Karpas-422 (cell line): ENCODE measurements at regions not wholly inside any gene's neighbourhood (a gene's known extent, or its start where the extent isn't known, plus 50 kb on each side); places are given as distances from the start of the nearest gene placed in this dataset.

Source experiments
- DNase-seq: peaks from one replicate; pipeline ENCODE4 v3.0.0-alpha.2; 2015
- H2AFZ ChIP-seq: fragments of 200-600 bp; sonication (generic); 2 replicates; pipeline ENCODE4 v1.6.1; 2014; ENCODE audit warnings: antibody characterized with exemption, low read length, mixed read lengths
- H3K27ac ChIP-seq: fragments of 200-600 bp; sonication (generic); 2 replicates; pipeline ENCODE4 v1.5.1; 2014; ENCODE audit warnings: mild to moderate bottlenecking, low read length, moderate library complexity
- H3K27me3 ChIP-seq: fragments of 200-600 bp; sonication (generic); 2 replicates; pipeline ENCODE4 v1.6.1; 2014; ENCODE audit warnings: low read length, mixed read lengths
- H3K36me3 ChIP-seq: fragments of 200-600 bp; sonication (generic); 2 replicates; pipeline ENCODE4 v1.6.1; 2014; ENCODE audit warnings: low read length, mixed read lengths; ENCODE audit not compliant: insufficient read depth
- H3K4me1 ChIP-seq: fragments of 200-600 bp; sonication (generic); 2 replicates; pipeline ENCODE4 v1.6.1; 2014; ENCODE audit warnings: mild to moderate bottlenecking, low read length, mixed read lengths
- H3K4me2 ChIP-seq: fragments of 200-600 bp; sonication (generic); 2 replicates; pipeline ENCODE4 v1.6.1; 2014; ENCODE audit warnings: low read length, low read depth, mild to moderate bottlenecking; ENCODE audit not compliant: poor library complexity, severe bottlenecking
- H3K4me3 ChIP-seq: fragments of 200-600 bp; sonication (generic); 2 replicates; pipeline ENCODE4 v1.5.1; 2014; ENCODE audit warnings: mild to moderate bottlenecking, antibody characterized with exemption, low read length, mixed read lengths
- H3K79me2 ChIP-seq: fragments of 200-600 bp; sonication (generic); 2 replicates; pipeline ENCODE4 v1.6.1; 2014; ENCODE audit warnings: mild to moderate bottlenecking, low read length, mixed read lengths
- H3K9ac ChIP-seq: fragments of 200-600 bp; sonication (generic); 2 replicates; pipeline ENCODE4 v1.6.0; 2014; ENCODE audit warnings: low read length
- H3K9me2 ChIP-seq: fragments of 200-600 bp; sonication (generic), shearing (Covaris generic); replicated peaks from 2 replicates; pipeline ENCODE4 v1.6.0; 2014; ENCODE audit warnings: mild to moderate bottlenecking, low read length, moderate library complexity; ENCODE audit not compliant: insufficient read depth
- H3K9me3 ChIP-seq: fragments of 300-700, 200-600 bp; sonication (generic); 2 replicates; pipeline ENCODE4 v1.6.1; 2014; ENCODE audit warnings: low read length, mixed read lengths
- H4K20me1 ChIP-seq: fragments of 200-600 bp; sonication (generic); 2 replicates; pipeline ENCODE4 v1.6.1; 2014; ENCODE audit warnings: mild to moderate bottlenecking, antibody characterized with exemption, low read length, low read depth; ENCODE audit not compliant: insufficient read depth

GRCh38 chr2:150143087-150143536 lies 344.4 kb downstream of the RND3 start:
- Histone ChIP-seq H3K36me3 (no peaks in the 10 kb centered on the region), H3K4me3 (no peak overlapping the region), H3K27ac (no peak overlapping the region), H3K4me1 (no peaks in the 10 kb centered on the region), H3K79me2 (no peaks in the 10 kb centered on the region), H2AFZ (no peak overlapping the region), H3K9ac (no peak overlapping the region), H3K27me3 (no peaks in the 10 kb centered on the region), H3K4me2 (no peak overlapping the region), H3K9me2 (no peaks in the 10 kb centered on the region), H4K20me1 (no peaks in the 10 kb centered on the region), H3K9me3 (peaks cover 18% of the 10 kb centered on the region)
- DNase-seq, result no peak

DNA sequence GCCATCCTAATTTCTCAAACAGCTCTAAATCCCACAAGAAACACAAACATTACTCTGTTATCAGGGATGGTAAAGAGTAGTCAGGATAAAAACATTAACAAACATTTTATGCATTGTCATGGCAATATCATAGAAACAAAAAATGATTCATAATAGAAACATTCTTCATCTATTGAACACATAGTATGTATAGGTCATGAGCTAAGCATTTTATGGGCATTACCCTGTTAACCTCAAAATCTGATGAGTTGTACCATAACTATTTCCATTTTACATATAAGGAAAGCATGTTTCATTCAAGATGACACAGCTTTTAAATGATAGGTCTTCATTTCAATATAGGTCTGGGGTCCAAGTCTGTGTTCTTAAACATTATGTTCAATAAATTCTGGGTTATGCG lies 344.9 kb downstream of the RND3 start:
- Histone ChIP-seq H3K4me1 (no peaks in the 10 kb centered on the region), H3K4me2 (no peak overlapping the region), H3K79me2 (no peaks in the 10 kb centered on the region), H3K36me3 (no peaks in the 10 kb centered on the region), H3K9ac (no peak overlapping the region), H3K27ac (no peak overlapping the region), H3K9me2 (no peaks in the 10 kb centered on the region), H3K4me3 (no peak overlapping the region), H2AFZ (no peak overlapping the region), H4K20me1 (no peaks in the 10 kb centered on the region), H3K9me3 (peaks cover 18% of the 10 kb centered on the region), H3K27me3 (no peaks in the 10 kb centered on the region)
- no peak for DNase-seq

- no peaks in the 10 kb centered on the region for H3K36me3 ChIP-seq
- no peak overlapping the region for H2AFZ ChIP-seq
- no peaks in the 10 kb centered on the region for H3K4me1 ChIP-seq
- no peaks in the 10 kb centered on the region for H3K9me2 ChIP-seq
- peaks cover 9% of the 10 kb centered on the region for H3K9me3 ChIP-seq
- H3K9ac ChIP-seq, result no peak overlapping the region
- H3K4me3 ChIP-seq, result no peak overlapping the region
- no peak for DNase-seq
- H3K79me2 ChIP-seq, result no peaks in the 10 kb centered on the region
- no peaks in the 10 kb centered on the region for H4K20me1 ChIP-seq
- no peak overlapping the region for H3K27ac ChIP-seq
- no peak overlapping the region for H3K4me2 ChIP-seq
- H3K27me3 ChIP-seq, result no peaks in the 10 kb centered on the region
These were observed 346.1 kb downstream of the RND3 start for GRCh38 chr2:150141226-150142001.

DNA sequence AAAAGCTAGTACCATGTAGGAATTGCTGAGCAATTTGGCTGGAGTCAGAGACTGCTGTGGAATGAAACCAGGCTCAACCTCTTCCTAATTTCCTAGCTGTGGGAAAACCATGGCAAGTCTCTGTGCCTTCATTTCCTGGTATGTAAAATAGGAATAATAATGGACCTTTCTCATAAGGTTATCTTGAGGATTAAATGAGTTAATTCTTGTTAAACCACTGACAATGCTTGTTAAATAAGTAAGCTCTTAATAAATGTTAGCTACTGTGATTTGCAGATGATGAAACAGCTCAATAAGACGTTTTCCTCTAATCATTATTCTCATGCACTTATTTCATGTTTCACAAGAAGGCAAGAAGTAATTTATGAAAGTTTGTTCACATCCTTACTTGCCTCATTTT lies 346.7 kb downstream of the RND3 start:
- Histone ChIP-seq H3K79me2 (no peaks in the 10 kb centered on the region), H3K27me3 (no peaks in the 10 kb centered on the region), H3K9me3 (peaks cover 3% of the 10 kb centered on the region; the same call in 1 of the 2 replicates), H3K9ac (no peak overlapping the region), H3K27ac (no peak overlapping the region), H3K9me2 (no peaks in the 10 kb centered on the region), H2AFZ (no peak overlapping the region), H3K4me1 (no peaks in the 10 kb centered on the region), H3K4me3 (no peak overlapping the region), H4K20me1 (no peaks in the 10 kb centered on the region), H3K36me3 (no peaks in the 10 kb centered on the region), H3K4me2 (no peak overlapping the region)
- DNase-seq, result no peak

- H2AFZ ChIP-seq, result no peak overlapping the region
- DNase-seq, result no peak
- H3K4me2 ChIP-seq, result no peak overlapping the region
- no peaks in the 10 kb centered on the region for H3K9me2 ChIP-seq
- H3K9ac ChIP-seq, result no peak overlapping the region
- no peaks in the 10 kb centered on the region for H3K27me3 ChIP-seq
- no peaks in the 10 kb centered on the region for H4K20me1 ChIP-seq
- no peaks in the 10 kb centered on the region for H3K4me1 ChIP-seq
- H3K79me2 ChIP-seq, result no peaks in the 10 kb centered on the region
- H3K9me3 ChIP-seq, result no peaks in the 10 kb centered on the region; the same call in 1 of the 2 replicates
- H3K27ac ChIP-seq, result no peak overlapping the region
- no peaks in the 10 kb centered on the region for H3K36me3 ChIP-seq
- no peak overlapping the region for H3K4me3 ChIP-seq
These were observed 348.9 kb downstream of the RND3 start for GRCh38 chr2:150138587-150138986.

GRCh38 chr2:150137338-150138069 lies 350.0 kb downstream of the RND3 start:
- no peak overlapping the region for H3K27ac ChIP-seq
- no peaks in the 10 kb centered on the region for H3K9me2 ChIP-seq
- no peaks in the 10 kb centered on the region for H3K4me1 ChIP-seq
- no peak overlapping the region for H2AFZ ChIP-seq
- H3K4me2 ChIP-seq, result no peak overlapping the region
- H3K36me3 ChIP-seq, result no peaks in the 10 kb centered on the region
- no peak overlapping the region for H3K9ac ChIP-seq
- no peak for DNase-seq
- H3K9me3 ChIP-seq, result no peaks in the 10 kb centered on the region
- H3K4me3 ChIP-seq, result no peak overlapping the region
- H4K20me1 ChIP-seq, result no peaks in the 10 kb centered on the region
- no peaks in the 10 kb centered on the region for H3K27me3 ChIP-seq
- no peaks in the 10 kb centered on the region for H3K79me2 ChIP-seq

DNA sequence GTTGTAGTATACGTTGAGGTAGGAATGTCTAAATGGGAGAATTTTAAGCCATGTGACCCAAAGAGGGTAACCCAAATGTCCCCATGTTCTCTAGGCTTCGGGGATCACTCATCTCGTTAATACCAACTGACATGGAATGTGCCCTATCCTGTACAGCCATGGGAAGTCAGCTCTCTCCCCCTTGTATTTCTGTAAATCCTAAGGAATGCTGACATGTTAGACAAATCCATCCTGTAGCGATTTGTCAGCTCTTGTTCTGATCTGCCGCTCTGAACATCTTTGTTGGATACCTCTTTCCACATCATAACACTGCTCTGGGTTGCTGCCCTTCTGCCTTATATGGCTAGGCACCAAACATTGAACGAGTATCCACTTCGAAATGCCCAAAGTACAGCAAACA lies 350.6 kb downstream of the RND3 start:
- H3K27me3 ChIP-seq, result no peaks in the 10 kb centered on the region
- no peak overlapping the region for H3K4me2 ChIP-seq
- H3K4me3 ChIP-seq, result no peak overlapping the region
- H3K4me1 ChIP-seq, result no peaks in the 10 kb centered on the region
- no peak overlapping the region for H3K9ac ChIP-seq
- H3K79me2 ChIP-seq, result no peaks in the 10 kb centered on the region
- no peak overlapping the region for H2AFZ ChIP-seq
- no peak for DNase-seq
- H3K36me3 ChIP-seq, result no peaks in the 10 kb centered on the region
- no peaks in the 10 kb centered on the region for H4K20me1 ChIP-seq
- H3K27ac ChIP-seq, result no peak overlapping the region
- H3K9me2 ChIP-seq, result no peaks in the 10 kb centered on the region
- H3K9me3 ChIP-seq, result no peaks in the 10 kb centered on the region

DNA sequence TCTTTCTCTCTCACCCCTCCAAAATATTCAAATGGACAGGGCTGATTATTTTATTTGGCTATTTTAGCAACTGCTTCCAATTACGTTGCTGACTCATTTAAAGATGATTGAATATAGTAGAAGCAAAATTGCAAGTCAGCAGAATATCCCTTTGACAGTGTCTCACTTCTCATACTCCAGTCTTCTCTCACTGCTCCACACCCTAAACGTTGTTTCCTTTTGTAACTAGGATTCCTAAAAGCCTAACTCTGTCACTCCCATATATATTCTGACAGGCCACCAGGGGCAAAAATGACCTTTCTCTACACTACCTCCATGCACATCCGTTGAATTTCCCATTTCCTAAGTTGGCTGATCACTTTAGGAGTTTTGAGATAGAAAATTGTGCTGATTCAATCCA lies 351.1 kb downstream of the RND3 start:
- no peak overlapping the region for H3K9ac ChIP-seq
- H3K27me3 ChIP-seq, result no peaks in the 10 kb centered on the region
- H3K79me2 ChIP-seq, result no peaks in the 10 kb centered on the region
- no peak overlapping the region for H3K4me3 ChIP-seq
- H4K20me1 ChIP-seq, result no peaks in the 10 kb centered on the region
- H3K36me3 ChIP-seq, result no peaks in the 10 kb centered on the region
- DNase-seq, result no peak
- no peak overlapping the region for H3K4me2 ChIP-seq
- H3K4me1 ChIP-seq, result no peaks in the 10 kb centered on the region
- no peak overlapping the region for H3K27ac ChIP-seq
- no peak overlapping the region for H2AFZ ChIP-seq
- no peaks in the 10 kb centered on the region for H3K9me2 ChIP-seq
- no peaks in the 10 kb centered on the region for H3K9me3 ChIP-seq
